HG03469 (cell line): ENCODE measurements at regions not wholly inside any gene's neighbourhood (a gene's known extent, or its start where the extent isn't known, plus 50 kb on each side); places are given as distances from the start of the nearest gene placed in this dataset.
"Not testable (repeated sequence)": the region's sequence is repeated elsewhere in the genome, so short reads cannot be mapped to it uniquely, and the experiment has no call there.

ENCODE experiments used
- ATAC-seq: cut with Tn5 transposase; IDR thresholded peaks from one replicate; pipeline ENCODE4 v1.9.1; 2021; ENCODE audit warnings: mild to moderate bottlenecking, moderate library complexity, moderate number of reproducible peaks; ENCODE audit not compliant: unreplicated experiment

DNA sequence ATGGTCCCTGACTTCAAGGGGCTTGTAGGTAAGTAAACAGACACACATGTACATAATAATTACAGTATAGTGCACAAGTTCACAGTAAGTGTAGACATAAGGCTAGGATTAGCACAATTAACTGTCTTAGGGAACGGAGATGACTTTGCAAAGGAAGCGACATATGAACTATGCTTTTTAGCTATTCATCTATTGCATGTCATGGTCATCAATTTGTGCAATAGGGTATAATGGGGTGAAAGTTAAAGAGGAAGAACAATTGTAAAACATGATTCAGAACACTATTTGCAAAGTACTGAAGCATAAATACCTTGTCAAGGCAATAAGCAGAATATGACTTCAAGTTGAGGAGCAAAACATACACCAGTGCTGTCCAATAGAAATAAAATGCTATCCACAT, 112.3 kb upstream of the SLC8A1 start:
- ATAC-seq, result no peak

DNA sequence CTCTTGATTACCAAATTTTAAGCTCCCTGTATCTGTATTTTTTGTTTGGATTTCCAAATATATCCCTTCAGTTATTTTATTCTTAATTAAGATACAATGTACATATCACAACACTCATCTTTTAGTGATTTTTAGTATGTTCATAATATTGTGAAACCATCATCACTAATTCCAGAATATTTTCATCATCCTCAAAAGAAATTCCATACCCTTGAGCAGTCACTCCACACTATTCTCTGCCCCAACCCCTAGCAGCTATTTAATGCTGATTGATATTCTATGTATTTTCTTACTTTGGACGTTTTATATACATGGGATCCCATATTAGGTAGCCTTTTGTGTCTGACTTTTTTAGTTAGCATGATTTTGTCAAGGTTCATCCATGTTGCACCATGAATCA, 127.4 kb upstream of the SLC8A1 start:
- ATAC-seq, result no peak

DNA sequence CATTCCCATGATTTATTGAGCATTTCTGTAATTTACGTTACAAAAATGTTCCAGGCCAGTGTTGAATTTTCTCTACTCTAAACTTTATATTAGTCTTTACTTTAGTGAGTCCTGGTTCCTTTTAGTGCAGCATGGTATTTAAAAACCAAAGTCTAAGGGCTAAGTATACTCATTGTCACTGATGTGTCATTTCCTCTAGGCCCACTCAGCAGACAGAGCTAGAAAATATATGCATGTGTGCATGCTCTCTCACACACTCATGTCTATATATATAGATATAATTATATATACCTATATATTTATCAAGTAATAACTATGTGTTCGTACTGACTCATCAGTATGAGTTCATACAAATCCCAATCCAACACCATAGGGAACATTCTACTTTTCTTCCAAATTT, 132.5 kb upstream of the SLC8A1 start:
- ATAC-seq, result no peak

DNA sequence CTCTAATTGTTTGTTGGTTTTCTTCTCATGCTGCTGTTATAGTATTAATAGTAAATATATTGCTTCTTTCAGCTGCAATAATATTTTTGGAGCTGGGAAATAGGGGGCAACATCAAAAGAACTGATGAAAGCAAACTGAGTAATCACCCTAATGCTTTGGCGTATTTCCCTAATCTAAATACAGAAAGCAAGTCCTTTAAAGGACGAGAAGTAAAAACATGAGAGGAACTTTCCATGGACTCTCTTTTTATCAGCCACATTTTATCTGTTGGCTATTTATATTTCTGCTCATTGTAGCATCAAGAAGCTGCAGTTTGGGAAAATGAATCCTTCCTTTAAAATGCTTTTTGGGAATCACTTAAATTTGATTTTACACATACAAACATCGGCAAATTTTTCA, 139.9 kb upstream of the SLC8A1 start:
- no peak for ATAC-seq

DNA sequence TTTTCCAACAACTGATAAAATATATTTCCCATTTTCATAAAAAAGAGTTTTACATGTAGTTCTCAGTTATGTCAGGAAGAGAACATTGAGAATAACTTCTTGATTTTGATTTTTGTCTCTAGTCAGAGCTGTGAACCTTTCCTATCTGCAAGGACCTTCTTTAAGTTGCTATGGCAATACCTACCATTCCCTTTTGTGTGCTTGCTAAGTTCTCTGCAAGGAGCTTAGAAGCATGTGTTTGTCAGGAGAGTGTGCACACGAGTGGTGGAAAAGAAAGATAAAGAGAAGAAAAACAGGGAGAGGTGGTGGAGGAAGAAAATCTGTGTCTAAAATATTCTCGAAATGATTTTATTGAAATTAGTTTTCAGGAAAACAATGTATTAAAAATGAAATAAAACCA, 140.3 kb upstream of the SLC8A1 start:
- no peak for ATAC-seq

DNA sequence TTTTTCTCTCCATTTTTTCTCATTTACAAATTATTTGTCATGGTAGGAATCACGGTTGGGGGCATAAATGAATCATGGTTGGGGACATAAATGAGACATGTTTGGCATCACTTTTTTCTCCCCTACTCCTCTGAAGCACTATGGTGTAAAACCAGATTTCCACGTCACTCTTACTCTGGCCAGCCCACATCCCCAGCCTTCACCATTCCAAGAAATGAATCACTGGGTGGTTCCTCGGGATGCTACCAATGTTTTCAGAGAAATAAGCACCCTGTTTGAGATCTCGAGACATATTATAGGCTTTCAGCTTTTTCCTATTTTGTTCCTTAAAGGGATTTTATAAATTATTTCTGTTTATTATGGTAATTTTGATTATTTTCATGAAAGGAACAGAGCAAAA, 155.0 kb upstream of the SLC8A1 start:
- ATAC-seq, result no peak

DNA sequence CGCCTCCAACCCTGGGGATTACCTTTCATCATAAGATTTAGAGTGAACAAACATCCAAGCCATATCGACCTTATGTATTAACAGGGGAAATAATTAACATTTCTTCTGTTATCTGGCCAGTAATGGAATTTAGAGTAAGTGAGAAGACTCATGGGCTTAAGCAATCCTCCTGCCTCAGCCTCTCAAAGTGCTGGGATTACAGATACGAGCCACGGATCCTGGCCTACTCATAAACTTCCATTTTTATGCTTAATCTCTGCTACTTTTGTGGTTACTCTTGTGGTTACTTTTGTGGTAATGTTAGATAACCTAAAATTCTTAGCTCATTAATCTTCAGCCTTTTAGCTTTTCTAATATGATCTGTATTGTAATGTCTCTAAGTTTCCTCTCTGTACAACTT, 159.3 kb upstream of the SLC8A1 start:
- ATAC-seq, result no peak

DNA sequence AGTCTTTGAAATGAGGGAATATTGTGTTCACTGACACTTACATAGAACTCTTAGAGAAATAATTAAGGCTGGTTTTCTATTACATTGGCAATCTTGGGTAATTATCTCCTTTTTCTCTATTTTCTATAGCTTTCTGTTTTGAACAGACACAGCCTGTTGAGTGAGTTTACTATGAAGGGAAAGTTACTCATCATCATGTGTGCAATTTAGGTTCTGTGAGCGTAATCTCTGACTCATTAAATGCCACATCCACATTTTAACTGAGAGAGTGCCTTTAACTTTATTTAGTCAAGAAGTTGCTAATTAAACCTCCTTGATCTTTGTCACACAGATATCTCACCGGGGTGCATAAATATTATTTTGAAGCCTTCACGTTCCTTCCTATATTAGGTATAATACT, 174.0 kb upstream of the SLC8A1 start:
- no peak for ATAC-seq

DNA sequence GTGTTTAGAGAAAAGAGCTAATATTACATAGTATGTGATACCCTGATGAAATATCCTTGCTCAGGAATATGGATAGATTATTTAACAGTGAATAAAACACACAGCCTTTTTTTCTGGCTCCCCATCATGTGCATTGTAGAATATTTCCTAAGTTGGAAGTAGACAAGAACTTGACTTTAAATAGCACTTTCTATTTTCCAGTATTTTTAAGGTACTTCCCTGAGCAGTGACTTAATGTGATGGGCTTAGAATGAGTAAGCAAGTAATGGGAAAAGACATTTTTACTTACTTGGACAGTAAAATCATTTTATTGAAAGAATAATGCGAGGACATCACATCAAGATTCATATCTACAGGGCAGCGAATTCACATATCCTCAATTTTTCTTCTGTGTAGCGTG, 176.7 kb upstream of the SLC8A1 start:
- ATAC-seq, result no peak

DNA sequence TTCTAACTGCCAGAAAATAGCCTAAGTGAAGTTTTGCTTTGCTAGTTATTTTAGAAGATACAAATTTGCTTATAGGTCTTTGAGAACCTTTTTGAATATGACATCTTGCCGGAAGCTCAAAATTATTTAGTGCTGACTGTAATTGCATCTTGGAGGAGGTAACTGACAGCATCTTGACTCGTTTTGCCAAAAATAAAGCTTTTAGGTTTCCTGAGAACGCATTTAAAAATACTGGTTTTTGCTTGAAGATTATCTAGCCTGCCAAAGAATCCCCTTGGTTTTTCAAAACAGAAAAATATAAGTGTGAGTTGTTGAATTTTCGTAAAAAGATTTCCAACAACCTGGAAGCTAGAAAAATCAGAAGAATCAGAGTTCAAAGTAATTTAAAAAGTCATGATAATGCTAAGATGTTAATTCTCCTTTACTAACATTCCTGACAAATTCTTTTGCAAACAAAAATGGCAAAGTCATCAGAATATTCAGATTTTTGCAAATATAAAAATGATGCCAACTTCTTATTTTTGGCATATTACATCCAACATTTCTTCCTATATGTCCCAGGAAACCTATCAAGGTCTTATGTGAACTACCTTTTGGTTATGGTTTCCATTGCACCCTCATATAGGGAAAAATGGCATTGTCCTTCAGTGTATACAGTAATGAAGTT, 178.0 kb upstream of the SLC8A1 start:
- ATAC-seq, result no peak

DNA sequence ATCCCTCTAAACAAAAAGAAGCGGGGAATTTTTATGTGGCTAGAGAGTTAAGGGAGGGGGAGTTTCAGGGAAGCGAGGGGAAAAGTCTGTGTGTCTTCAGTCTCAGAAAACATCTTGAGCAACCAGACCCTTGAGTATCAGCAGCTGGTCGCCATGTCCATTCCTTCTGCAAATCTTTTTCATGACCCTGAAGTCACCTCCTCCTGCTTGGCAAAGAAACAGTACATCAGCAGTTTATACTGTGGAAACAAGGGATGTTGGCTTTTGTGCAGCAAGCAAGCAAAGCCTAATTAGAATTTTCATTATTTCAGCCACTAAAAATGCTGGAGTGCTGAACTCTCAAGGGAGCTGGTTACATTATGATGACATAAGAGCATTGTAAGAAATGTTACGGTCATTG, 187.4 kb upstream of the SLC8A1 start:
- ATAC-seq, result no peak

DNA sequence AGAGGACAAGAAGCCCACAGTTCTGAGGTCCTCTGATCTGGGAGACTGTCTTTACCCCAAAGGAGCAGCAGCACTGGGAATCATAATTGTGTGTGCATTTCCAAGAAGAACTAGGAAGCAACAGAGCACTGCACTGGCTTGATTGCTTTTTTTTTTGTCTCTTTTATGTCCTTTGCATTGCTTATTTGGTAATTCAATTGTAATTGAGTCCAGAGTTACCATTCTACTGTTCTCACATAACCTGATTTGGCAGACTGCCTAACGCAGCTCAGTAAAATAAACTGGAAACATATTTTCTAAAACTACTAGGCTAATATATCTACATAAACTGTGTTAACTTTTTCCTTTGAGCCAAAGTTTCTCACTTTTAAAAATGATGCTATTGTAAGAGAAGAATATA, 190.3 kb upstream of the SLC8A1 start:
- ATAC-seq, result no peak

DNA sequence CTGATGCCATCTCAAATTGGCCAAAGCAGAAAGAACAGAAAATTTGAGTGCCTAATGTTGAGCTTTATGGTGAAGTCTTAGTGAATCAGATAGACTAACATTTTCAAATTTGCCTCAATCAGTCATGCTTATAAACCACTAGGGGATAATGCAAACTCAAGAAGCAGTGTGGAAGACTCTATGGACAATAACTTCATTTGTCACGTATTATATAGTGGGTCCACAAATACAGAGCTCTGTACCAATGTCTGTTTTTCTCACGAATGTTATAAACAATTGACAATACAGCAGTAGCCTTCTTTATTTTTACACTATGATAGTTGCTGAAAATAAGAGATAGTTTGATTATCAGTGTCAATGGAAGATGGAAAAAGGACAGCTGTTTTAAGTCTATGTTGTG, 190.8 kb upstream of the SLC8A1 start:
- ATAC-seq, result no peak

DNA sequence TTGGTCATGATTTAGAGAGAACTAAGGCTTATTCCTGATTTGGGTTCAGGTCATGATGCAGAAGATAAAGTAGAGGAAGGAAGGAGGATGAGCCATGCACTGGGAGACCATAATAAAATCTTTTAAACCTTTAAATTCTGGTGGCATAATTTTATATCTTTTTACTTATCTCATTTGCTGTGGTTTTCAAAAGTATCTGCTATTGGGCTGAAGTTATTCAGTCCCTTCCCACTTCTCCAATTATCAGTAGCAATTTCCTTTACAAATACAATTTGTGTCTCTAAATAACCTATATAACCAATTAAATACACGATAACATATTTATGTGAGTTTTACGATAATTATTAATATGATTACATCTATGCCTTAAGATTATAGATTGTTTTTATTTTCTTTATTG, 194.8 kb upstream of the SLC8A1 start:
- ATAC-seq, result no peak

DNA sequence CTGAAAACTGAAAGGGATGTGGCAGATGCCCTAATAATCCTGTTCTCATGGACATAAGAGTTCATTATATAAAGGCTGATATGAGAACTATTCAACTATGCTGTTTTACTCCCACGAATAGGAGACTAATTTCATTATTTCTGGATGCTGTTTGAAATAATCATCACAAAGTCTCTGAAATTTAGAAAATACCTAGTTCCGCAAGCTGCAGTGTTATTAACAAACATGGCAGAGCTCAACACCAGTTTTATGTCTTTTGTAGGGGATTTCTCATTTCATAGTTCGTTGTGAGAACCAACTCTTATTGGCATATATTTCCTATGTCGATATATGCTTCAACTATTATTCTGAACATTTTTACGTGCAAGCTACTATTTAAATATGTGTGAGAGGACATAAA, 200.3 kb upstream of the SLC8A1 start:
- no peak for ATAC-seq

DNA sequence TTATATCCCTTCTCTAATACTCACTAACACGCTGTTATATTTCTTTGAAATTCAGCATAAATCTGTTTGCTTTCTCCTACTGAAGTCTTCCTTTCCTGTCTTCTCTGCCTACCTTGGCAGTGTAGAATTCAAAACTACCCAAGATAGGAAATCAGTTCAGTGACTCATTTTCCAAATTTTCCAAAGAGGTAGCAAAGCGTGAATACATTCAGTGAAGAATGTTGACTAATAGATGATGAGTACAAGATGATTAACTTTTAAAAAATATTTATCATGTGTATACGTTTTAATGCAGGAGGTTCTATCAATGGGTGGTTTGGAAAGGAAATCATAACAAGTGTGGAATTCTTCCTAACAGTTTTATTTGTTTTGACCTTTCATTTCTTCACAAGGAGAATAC, 201.9 kb upstream of the SLC8A1 start:
- ATAC-seq, result no peak

DNA sequence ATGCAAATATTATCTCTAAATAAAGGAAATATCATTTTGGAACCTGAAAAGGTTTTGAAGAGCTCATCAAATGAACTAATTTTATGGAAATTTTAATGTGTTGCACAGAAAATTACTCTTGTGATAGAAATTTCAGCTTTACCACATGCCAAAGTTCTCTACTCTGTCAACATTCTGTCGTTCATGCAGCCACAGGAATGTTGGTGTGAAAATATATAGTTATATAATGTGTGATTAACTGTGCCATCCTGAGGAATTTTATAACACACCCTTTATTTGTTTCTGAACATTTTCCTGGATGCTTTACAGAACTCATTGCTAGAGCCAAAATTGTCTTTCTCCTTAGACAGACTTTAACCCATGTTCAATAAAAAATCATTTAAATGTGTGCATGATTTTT, 202.5 kb upstream of the SLC8A1 start:
- no peak for ATAC-seq

DNA sequence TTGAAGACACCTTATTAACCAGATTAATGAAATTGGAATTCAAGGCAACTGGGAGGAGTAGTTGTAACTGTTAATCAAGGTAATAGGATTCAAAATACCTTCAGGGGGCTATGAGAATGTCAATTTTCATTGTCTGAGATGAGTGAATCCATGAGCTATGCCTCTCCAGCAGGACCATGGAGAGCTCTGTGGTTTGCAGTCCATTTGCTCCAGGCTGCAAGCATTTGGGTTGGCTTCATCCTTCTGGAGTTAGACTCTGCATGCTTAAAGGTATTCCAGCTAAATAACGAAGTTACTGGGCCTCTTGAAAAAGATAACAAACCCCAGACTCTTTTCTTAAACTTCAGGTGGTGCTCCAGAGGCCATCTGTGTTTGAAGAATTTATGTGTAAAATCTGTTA, 207.1 kb upstream of the SLC8A1 start:
- ATAC-seq, result no peak

DNA sequence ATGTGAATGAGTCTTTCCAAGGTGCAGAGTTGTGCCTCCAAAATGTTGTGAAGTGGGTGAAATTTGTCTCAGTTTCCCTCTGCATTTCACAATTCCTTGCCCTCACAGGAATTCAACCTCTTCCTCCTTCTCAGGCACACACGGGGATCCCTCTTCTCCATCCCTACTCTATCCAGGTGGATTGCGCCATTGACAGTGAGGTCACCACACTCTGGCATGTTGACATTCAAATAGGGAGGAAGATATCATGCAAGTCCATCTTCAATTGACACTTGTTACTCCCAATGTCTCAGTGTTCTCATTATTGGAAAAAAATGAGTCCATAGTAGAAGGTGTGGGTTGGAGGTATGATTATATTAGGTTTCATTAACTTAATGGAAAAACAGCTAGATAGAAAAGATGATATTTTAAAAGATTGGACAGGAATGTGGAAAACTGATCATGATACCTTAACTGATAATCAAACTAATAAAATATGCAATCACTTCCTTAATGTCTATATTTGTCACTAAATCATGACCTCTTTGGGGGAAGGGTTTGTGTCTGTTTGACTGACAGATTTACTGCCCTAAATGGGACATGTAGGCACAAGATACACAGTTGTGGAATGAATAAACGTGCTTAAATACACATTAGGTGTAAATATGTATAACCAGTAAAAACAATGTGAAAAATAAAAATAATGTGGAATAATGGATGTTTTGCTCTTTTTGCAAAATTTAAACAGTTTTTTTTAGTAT, 213.8 kb upstream of the SLC8A1 start:
- no peak for ATAC-seq

DNA sequence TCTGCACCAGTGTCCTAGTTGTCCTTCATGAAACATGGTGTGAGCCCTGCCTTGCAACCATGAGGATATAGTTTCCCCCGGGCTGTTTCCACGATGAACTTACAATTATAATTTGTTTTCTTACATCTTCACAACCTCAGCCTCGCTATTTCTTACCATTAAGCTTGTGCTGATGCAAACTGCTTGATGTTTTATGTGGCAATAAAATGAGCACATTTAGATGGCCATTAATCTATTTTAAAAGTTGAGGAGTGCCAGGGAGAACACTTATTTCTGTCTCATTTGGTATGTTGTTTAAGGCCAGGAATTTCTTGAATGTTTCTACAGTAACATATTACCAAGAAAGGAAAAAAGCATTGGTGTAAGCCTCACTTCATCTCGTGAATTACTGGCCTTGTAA, 214.5 kb upstream of the SLC8A1 start:
- ATAC-seq, result no peak

DNA sequence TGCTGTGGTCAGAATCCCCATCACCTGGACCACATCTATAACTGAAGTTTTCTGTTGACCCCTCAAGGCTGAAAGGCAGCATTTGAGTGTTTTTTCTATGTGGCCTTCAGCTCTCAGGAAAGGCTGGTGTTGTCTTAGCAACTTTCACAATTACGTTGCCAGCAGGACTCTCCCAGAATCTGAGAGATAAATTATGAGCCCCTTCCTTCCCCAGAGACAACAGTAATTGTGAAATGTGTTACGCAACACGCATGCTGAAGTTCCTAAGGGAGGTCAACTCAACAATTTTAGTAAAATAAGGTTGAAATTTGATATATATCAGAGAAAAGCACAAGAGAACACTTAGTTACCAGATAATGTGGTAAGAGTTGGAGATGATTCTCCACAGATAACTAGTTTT, 216.5 kb upstream of the SLC8A1 start:
- ATAC-seq, result no peak

DNA sequence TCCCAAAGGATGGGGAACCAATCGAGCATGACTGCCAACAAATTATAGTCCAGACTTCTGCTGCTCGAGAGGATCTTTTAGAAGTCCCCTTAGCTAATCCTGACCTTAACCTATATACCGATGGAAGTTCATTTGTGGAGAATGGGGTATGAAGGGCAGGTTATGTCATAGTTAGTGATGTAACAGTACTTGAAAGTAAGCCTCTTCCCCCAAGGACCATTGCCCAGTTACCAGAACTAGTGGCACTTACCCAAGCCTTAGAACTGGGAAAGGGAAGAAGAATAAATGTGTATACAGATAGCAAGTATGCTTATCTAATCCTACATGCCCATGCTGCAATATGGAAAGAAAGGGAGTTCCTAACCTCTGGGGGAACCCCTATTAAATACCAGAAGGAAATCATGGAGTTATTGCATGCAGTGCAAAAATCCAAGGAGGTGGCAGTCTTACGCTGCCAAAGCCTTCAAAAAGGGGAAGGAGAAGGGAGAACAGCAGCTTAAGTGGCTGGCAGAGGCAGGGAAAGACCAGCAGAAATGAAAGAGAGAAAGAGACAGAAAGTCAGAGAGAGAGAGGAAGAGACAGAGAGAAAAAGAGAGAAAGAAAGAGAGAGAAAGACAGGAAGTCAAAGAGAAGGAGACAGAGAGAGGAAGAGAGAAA, 224.4 kb upstream of the SLC8A1 start:
- not testable (repeated sequence) for ATAC-seq
